Natural killer cell treated with Interleukin-12 subunit alpha and Interleukin-12 subunit beta and Interleukin-15 and Interleukin-18, amount 100 ng/mL, for 72 hours (primary cell): ENCODE measurements at regions not wholly inside any gene's neighbourhood (a gene's known extent, or its start where the extent isn't known, plus 50 kb on each side); places are given as distances from the start of the nearest gene placed in this dataset.

Experiments
- ATAC-seq, 2 donors: fragments of 150-1000 bp; cut with Tn5 transposase in 1 of 2; sonication (Bioruptor Pico), chemical (Tn5 transposase) in 1 of 2; 2 replicates each; pipeline ENCODE4 v1.10.0; 2021
- DNase-seq: peaks from one replicate; pipeline ENCODE4 v3.0.0; 2022; ENCODE audit warnings: low spot score
- H3K27ac Mint-ChIP-seq, 2 donors: 1 replicate in 1 of 2; 2 replicates in 1 of 2; pipeline ENCODE4 v1.8.0; 2022; ENCODE audit warnings: mixed read lengths in 2 of 2, mild to moderate bottlenecking in 1 of 2, moderate library complexity in 1 of 2
- H3K27me3 Mint-ChIP-seq, 2 donors: 1 replicate in 1 of 2; 2 replicates in 1 of 2; pipeline ENCODE4 v1.8.0; 2022; ENCODE audit warnings: mixed read lengths in 2 of 2
- H3K36me3 Mint-ChIP-seq: one replicate; pipeline ENCODE4 v1.8.0; 2022; ENCODE audit warnings: mixed read lengths
- H3K4me1 Mint-ChIP-seq, 2 donors: 1 replicate in 1 of 2; 2 replicates in 1 of 2; pipeline ENCODE4 v1.8.0; 2022; ENCODE audit warnings: low read depth in 2 of 2, mixed read lengths in 2 of 2, mild to moderate bottlenecking in 1 of 2
- H3K4me3 Mint-ChIP-seq: one replicate; pipeline ENCODE4 v1.8.0; 2022; ENCODE audit warnings: mixed read lengths
- H3K9me3 Mint-ChIP-seq: 2 replicates; pipeline ENCODE4 v1.8.0; 2022; ENCODE audit warnings: mixed read lengths

GRCh38 chr9:38276771-38277439 is 115.6 kb upstream of the ALDH1B1 start:
- no peak overlapping the region for H3K27ac Mint-ChIP-seq
- no peak overlapping the region for H3K4me3 Mint-ChIP-seq
- no peaks in the 10 kb centered on the region for H3K9me3 Mint-ChIP-seq
- H3K4me1 Mint-ChIP-seq = peaks cover 21 to 29% of the 10 kb centered on the region in 2 donors
- no peak for DNase-seq
- no peaks in the 10 kb centered on the region for H3K36me3 Mint-ChIP-seq
- no peak for ATAC-seq
- H3K27me3 Mint-ChIP-seq = peaks cover 0 to 3% of the 10 kb centered on the region in 2 donors

- H3K9me3 Mint-ChIP-seq = no peaks in the 10 kb centered on the region
- H3K4me1 Mint-ChIP-seq = peaks cover 17 to 21% of the 10 kb centered on the region in 2 donors
- H3K27me3 Mint-ChIP-seq = peaks cover 0 to 5% of the 10 kb centered on the region in 2 donors
- no peak overlapping the region for H3K27ac Mint-ChIP-seq
- ATAC-seq = no peak
- no peak for DNase-seq
- H3K4me3 Mint-ChIP-seq = no peak overlapping the region
- H3K36me3 Mint-ChIP-seq = no peaks in the 10 kb centered on the region
Observed at GRCh38 chr9:38274800-38275199, 117.7 kb upstream of the ALDH1B1 start.

GRCh38 chr9:38272710-38273109 is 119.8 kb upstream of the ALDH1B1 start:
- H3K27me3 Mint-ChIP-seq = peaks cover 8 to 12% of the 10 kb centered on the region in 2 donors
- no peaks in the 10 kb centered on the region for H3K9me3 Mint-ChIP-seq
- no peaks in the 10 kb centered on the region for H3K36me3 Mint-ChIP-seq
- no peak overlapping the region for H3K27ac Mint-ChIP-seq
- ATAC-seq (no peak), DNase-seq (no peak)
- peaks cover 4 to 5% of the 10 kb centered on the region in 2 donors for H3K4me1 Mint-ChIP-seq
- H3K4me3 Mint-ChIP-seq = no peak overlapping the region

- H3K4me1 Mint-ChIP-seq = no peaks in the 10 kb centered on the region
- ATAC-seq (no peak), DNase-seq (no peak)
- no peaks in the 10 kb centered on the region for H3K9me3 Mint-ChIP-seq
- H3K4me3 Mint-ChIP-seq = no peak overlapping the region
- no peak overlapping the region for H3K27ac Mint-ChIP-seq
- peaks cover 11 to 12% of the 10 kb centered on the region in 2 donors for H3K27me3 Mint-ChIP-seq
- H3K36me3 Mint-ChIP-seq = peaks cover 2% of the 10 kb centered on the region
Observed at GRCh38 chr9:38271666-38272241, 120.7 kb upstream of the ALDH1B1 start.

GRCh38 chr9:38269775-38270174 is 122.7 kb upstream of the ALDH1B1 start:
- Mint-ChIP-seq H3K9me3 (peaks cover 5% of the 10 kb centered on the region), H3K27ac (no peak overlapping the region), H3K4me1 (no peaks in the 10 kb centered on the region), H3K4me3 (no peak overlapping the region), H3K36me3 (peaks cover 15% of the 10 kb centered on the region), H3K27me3 (peaks cover 15 to 18% of the 10 kb centered on the region in 2 donors)
- ATAC-seq = no peak
- no peak for DNase-seq

GRCh38 chr9:38263532-38263931 is 129.0 kb upstream of the ALDH1B1 start:
- Mint-ChIP-seq H3K27me3 (peaks cover 18 to 30% of the 10 kb centered on the region in 2 donors), H3K4me3 (no peak overlapping the region), H3K36me3 (peaks cover 27% of the 10 kb centered on the region), H3K4me1 (no peaks in the 10 kb centered on the region), H3K27ac (no peak overlapping the region), H3K9me3 (peaks cover 9% of the 10 kb centered on the region)
- ATAC-seq (no peak), DNase-seq (no peak)

GRCh38 chr9:38259519-38260218 is 132.8 kb upstream of the ALDH1B1 start:
- Mint-ChIP-seq H3K27me3 (peaks cover 15 to 20% of the 10 kb centered on the region in 2 donors), H3K27ac (no peak overlapping the region), H3K36me3 (peaks cover 13% of the 10 kb centered on the region), H3K9me3 (peaks cover 4% of the 10 kb centered on the region), H3K4me1 (no peaks in the 10 kb centered on the region), H3K4me3 (no peak overlapping the region)
- no peak for DNase-seq
- no peak for ATAC-seq

GRCh38 chr9:38259056-38259455 is 133.4 kb upstream of the ALDH1B1 start:
- no peak for ATAC-seq
- Mint-ChIP-seq H3K9me3 (peaks cover 4% of the 10 kb centered on the region), H3K27ac (no peak overlapping the region), H3K4me1 (no peaks in the 10 kb centered on the region), H3K36me3 (peaks cover 7% of the 10 kb centered on the region), H3K27me3 (peaks cover 13 to 15% of the 10 kb centered on the region in 2 donors), H3K4me3 (no peak overlapping the region)
- no peak for DNase-seq

- H3K27ac Mint-ChIP-seq = no peak overlapping the region
- no peak for DNase-seq
- H3K4me3 Mint-ChIP-seq = no peak overlapping the region
- H3K27me3 Mint-ChIP-seq = peaks cover 3 to 7% of the 10 kb centered on the region in 2 donors
- no peaks in the 10 kb centered on the region for H3K4me1 Mint-ChIP-seq
- H3K9me3 Mint-ChIP-seq = no peaks in the 10 kb centered on the region
- H3K36me3 Mint-ChIP-seq = no peaks in the 10 kb centered on the region
- peak in 1 of 2 donors; percentile 15 for ATAC-seq
Observed at GRCh38 chr9:38257626-38258215, 134.8 kb upstream of the ALDH1B1 start.

- Mint-ChIP-seq H3K27ac (no peak overlapping the region), H3K4me1 (no peaks in the 10 kb centered on the region), H3K4me3 (no peak overlapping the region), H3K36me3 (no peaks in the 10 kb centered on the region), H3K9me3 (no peaks in the 10 kb centered on the region), H3K27me3 (peaks cover 4 to 7% of the 10 kb centered on the region in 2 donors)
- DNase-seq (no peak), ATAC-seq (no peak)
Observed at GRCh38 chr9:38256461-38256860, 136.0 kb upstream of the ALDH1B1 start.

GRCh38 chr9:38255599-38255998 is 136.9 kb upstream of the ALDH1B1 start:
- Mint-ChIP-seq H3K36me3 (no peaks in the 10 kb centered on the region), H3K27ac (no peak overlapping the region), H3K4me1 (no peaks in the 10 kb centered on the region), H3K27me3 (peaks cover 5 to 7% of the 10 kb centered on the region in 2 donors), H3K9me3 (no peaks in the 10 kb centered on the region), H3K4me3 (no peak overlapping the region)
- ATAC-seq (no peak), DNase-seq (no peak)

- Mint-ChIP-seq H3K4me3 (no peak overlapping the region), H3K4me1 (no peaks in the 10 kb centered on the region), H3K9me3 (no peaks in the 10 kb centered on the region), H3K36me3 (no peaks in the 10 kb centered on the region), H3K27ac (no peak overlapping the region), H3K27me3 (peaks cover 3% of the 10 kb centered on the region in 2 donors)
- DNase-seq (no peak), ATAC-seq (no peak)
Observed at GRCh38 chr9:38254756-38255155, 137.7 kb upstream of the ALDH1B1 start.

- no peaks in the 10 kb centered on the region for H3K36me3 Mint-ChIP-seq
- no peak overlapping the region for H3K27ac Mint-ChIP-seq
- no peak for DNase-seq
- H3K27me3 Mint-ChIP-seq = peaks cover 0 to 3% of the 10 kb centered on the region in 2 donors
- H3K4me3 Mint-ChIP-seq = no peak overlapping the region
- no peaks in the 10 kb centered on the region for H3K9me3 Mint-ChIP-seq
- ATAC-seq = no peak
- no peaks in the 10 kb centered on the region for H3K4me1 Mint-ChIP-seq
Observed at GRCh38 chr9:38254151-38254550, 138.4 kb upstream of the ALDH1B1 start.

- no peaks in the 10 kb centered on the region for H3K4me1 Mint-ChIP-seq
- H3K27ac Mint-ChIP-seq = no peak overlapping the region
- no peak for ATAC-seq
Observed at GRCh38 chr9:38253200-38253599, 139.3 kb upstream of the ALDH1B1 start.

More at GRCh38 chr9:38253200-38253599, 139.3 kb upstream of the ALDH1B1 start:
- H3K36me3 Mint-ChIP-seq = no peaks in the 10 kb centered on the region
- no peak for DNase-seq
- H3K9me3 Mint-ChIP-seq = no peaks in the 10 kb centered on the region
- H3K27me3 Mint-ChIP-seq = peaks cover 0 to 3% of the 10 kb centered on the region in 2 donors
- no peak overlapping the region for H3K4me3 Mint-ChIP-seq
